OCI-LY1 (cell line): ENCODE measurements at regions not wholly inside any gene's neighbourhood (a gene's known extent, or its start where the extent isn't known, plus 50 kb on each side); places are given as distances from the start of the nearest gene placed in this dataset.

Source experiments
- EZH2 ChIP-seq: fragments of 200-600 bp; sonication (generic), shearing (Covaris generic); IDR thresholded peaks from 2 replicates; pipeline ENCODE4 v1.8.0; 2017; ENCODE audit warnings: borderline replicate concordance, mixed run types, mild to moderate bottlenecking, antibody characterized with exemption, low read length, moderate library complexity, mixed read lengths
- TF ChIP-seq, protein P1 (sequence below): fragments of 200-600 bp; sonication (generic), shearing (Covaris generic); IDR thresholded peaks from 2 replicates; pipeline ENCODE4 v1.5.1; 2017; ENCODE audit warnings: mild to moderate bottlenecking, antibody characterized with exemption, low read length, moderate library complexity, mixed read lengths

DNA sequence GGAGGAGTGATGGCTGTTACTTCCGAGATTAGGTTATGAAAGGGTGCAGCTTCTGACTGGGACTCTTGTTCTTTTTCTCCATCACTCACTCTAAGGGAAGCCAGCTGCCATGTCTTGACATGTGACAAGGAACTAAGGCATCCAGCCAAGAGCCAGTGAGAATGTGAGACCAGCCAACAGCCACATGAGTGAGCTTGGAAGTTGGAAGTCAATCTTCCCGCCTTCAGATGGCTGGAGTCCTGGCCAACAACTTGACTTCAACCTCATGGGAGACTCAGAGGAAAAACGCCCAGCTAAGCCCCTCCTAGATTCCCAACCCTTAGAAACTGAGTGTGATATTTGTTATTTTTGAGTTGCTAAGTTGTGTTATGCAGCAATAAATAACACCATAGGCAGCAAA, 201.1 kb downstream of the SNX18 start:
- TF ChIP-seq, protein P1, sequence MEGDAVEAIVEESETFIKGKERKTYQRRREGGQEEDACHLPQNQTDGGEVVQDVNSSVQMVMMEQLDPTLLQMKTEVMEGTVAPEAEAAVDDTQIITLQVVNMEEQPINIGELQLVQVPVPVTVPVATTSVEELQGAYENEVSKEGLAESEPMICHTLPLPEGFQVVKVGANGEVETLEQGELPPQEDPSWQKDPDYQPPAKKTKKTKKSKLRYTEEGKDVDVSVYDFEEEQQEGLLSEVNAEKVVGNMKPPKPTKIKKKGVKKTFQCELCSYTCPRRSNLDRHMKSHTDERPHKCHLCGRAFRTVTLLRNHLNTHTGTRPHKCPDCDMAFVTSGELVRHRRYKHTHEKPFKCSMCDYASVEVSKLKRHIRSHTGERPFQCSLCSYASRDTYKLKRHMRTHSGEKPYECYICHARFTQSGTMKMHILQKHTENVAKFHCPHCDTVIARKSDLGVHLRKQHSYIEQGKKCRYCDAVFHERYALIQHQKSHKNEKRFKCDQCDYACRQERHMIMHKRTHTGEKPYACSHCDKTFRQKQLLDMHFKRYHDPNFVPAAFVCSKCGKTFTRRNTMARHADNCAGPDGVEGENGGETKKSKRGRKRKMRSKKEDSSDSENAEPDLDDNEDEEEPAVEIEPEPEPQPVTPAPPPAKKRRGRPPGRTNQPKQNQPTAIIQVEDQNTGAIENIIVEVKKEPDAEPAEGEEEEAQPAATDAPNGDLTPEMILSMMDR, result no peak
- no peak for TF ChIP-seq EZH2
